ENCODE measurements at regions not wholly inside any gene's neighbourhood (a gene's known extent, or its start where the extent isn't known, plus 50 kb on each side); places are given as distances from the start of the nearest gene placed in this dataset.

DNA sequence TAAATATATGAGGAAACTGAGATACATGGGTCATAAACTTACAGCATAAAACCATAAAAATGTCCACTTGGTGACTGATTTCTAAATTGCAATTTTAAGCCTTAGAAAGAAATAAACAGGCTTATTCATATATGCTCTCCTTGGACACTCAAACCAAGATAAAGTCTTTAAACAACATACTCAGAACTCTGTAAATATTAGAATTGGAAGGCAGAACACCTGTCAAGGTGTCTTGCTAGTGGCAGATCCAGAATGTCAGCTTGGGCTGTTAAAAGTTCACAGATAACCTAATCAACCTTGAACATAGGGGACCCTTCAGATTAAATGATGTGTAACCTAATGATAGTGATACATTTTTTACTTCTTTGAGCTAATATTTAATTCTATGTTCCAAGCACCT, 208.1 kb upstream of the ARSJ start:
- no peaks in the 10 kb centered on the region for H3K9me3 ChIP-seq
- in situ Hi-C loops (cut with MboI; ENCODE audit: low pct_ligation_motif_present in 1 of 4, low pct_unique_long_range_greater_than_20kb in 1 of 4, low sequenced_read_pairs in 3 of 4), result loop anchor here in 1 of 4 donors (25.0 kb wide), 1 partner anchor 800 kb away; no protein-coding TSS in a partner anchor
- intact Hi-C loops (cut with DNase I; ENCODE audit: low total_unique reads), result no loop called here
- no peak overlapping the region for H3K4me3 ChIP-seq
- no peak for TF ChIP-seq EP300 (IDR thresholded peaks at IDR 0.05; ENCODE audit: low read depth)
- TF ChIP-seq, protein P1, sequence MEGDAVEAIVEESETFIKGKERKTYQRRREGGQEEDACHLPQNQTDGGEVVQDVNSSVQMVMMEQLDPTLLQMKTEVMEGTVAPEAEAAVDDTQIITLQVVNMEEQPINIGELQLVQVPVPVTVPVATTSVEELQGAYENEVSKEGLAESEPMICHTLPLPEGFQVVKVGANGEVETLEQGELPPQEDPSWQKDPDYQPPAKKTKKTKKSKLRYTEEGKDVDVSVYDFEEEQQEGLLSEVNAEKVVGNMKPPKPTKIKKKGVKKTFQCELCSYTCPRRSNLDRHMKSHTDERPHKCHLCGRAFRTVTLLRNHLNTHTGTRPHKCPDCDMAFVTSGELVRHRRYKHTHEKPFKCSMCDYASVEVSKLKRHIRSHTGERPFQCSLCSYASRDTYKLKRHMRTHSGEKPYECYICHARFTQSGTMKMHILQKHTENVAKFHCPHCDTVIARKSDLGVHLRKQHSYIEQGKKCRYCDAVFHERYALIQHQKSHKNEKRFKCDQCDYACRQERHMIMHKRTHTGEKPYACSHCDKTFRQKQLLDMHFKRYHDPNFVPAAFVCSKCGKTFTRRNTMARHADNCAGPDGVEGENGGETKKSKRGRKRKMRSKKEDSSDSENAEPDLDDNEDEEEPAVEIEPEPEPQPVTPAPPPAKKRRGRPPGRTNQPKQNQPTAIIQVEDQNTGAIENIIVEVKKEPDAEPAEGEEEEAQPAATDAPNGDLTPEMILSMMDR (IDR thresholded peaks at IDR 0.05), result no peak
- no peak for TF ChIP-seq POLR2A (IDR thresholded peaks at IDR 0.05)
- no peak for TF ChIP-seq POLR2AphosphoS5 (IDR thresholded peaks at IDR 0.05)
- no peaks in the 10 kb centered on the region for H3K4me1 ChIP-seq
- no peak for DNase-seq
- no peak overlapping the region for H3K27ac ChIP-seq
- no peaks in the 10 kb centered on the region for H3K27me3 ChIP-seq
- H3K36me3 ChIP-seq, result no peaks in the 10 kb centered on the region

DNA sequence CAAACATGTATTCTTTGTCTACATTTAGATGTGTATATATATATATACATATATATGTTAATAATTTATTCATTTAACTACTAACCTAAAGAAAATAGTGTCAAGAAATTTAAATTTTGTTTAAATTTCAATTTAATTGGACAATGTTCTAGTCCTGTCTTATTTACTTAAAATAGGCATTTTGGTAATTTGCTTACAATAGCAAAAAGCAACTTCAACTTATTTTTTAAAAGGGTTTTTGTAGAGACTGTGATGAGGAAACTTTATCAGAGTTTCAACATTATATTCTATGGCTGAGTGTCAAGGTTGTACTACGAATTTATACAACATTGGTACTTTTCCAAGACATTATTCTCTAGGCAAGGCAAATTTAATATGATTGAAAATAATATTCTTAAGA, 212.0 kb upstream of the ARSJ start:
- in situ Hi-C loops (cut with MboI; ENCODE audit: low pct_ligation_motif_present in 1 of 4, low pct_unique_long_range_greater_than_20kb in 1 of 4, low sequenced_read_pairs in 3 of 4) (loop anchor here in 1 of 4 donors (25.0 kb wide), 1 partner anchor 804 kb away; no protein-coding TSS in a partner anchor), intact Hi-C loops (cut with DNase I; ENCODE audit: low total_unique reads) (no loop called here)
- 31 to 36% methylated on average over 1 of the region's 1 CpG for WGBS, 2 donors (ENCODE audit: low coverage in 1 of 2)
- no peaks in the 10 kb centered on the region for H3K27me3 ChIP-seq
- no peak for DNase-seq
- no peaks in the 10 kb centered on the region for H3K9me3 ChIP-seq
- H3K27ac ChIP-seq, result no peak overlapping the region
- H3K36me3 ChIP-seq, result no peaks in the 10 kb centered on the region
- TF ChIP-seq POLR2A (IDR thresholded peaks at IDR 0.05) (no peak), POLR2AphosphoS5 (IDR thresholded peaks at IDR 0.05) (no peak), EP300 (IDR thresholded peaks at IDR 0.05; ENCODE audit: low read depth) (no peak)
- TF ChIP-seq, protein P1 (IDR thresholded peaks at IDR 0.05), result no peak
- H3K4me1 ChIP-seq, result no peaks in the 10 kb centered on the region
- H3K4me3 ChIP-seq, result no peak overlapping the region

DNA sequence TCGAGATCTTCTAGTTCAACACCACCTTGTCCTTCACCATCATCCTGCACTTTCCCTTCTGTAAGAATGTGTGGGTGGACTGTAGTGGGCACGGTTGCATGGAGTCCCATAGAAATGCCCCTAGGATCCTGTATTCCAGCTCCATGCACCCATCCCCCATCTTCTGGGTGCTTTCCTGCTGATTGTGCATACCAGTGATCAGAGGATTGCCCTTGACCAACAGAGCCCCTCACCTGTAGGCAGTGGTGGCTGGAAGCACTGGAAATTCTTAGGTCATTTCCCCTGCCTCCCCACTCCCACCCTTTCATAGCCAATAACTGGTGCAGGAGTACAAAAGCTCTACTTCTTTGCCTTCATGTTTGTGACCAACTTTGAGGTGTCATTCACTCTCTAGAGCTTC, 213.4 kb upstream of the ARSJ start:
- DNase-seq, result no peak
- intact Hi-C loops (cut with DNase I; ENCODE audit: low total_unique reads) (no loop called here), in situ Hi-C loops (cut with MboI; ENCODE audit: low pct_ligation_motif_present in 1 of 4, low pct_unique_long_range_greater_than_20kb in 1 of 4, low sequenced_read_pairs in 3 of 4) (loop anchor here in 1 of 4 donors (25.0 kb wide), 1 partner anchor 806 kb away; no protein-coding TSS in a partner anchor)
- TF ChIP-seq POLR2AphosphoS5 (IDR thresholded peaks at IDR 0.05), result no peak
- TF ChIP-seq, protein P1 (IDR thresholded peaks at IDR 0.05), result no peak
- no peak for TF ChIP-seq POLR2A (IDR thresholded peaks at IDR 0.05)
- TF ChIP-seq EP300 (IDR thresholded peaks at IDR 0.05; ENCODE audit: low read depth), result no peak
- H3K27ac ChIP-seq, result no peak overlapping the region
- no peaks in the 10 kb centered on the region for H3K36me3 ChIP-seq
- H3K9me3 ChIP-seq, result no peaks in the 10 kb centered on the region
- H3K4me1 ChIP-seq, result no peaks in the 10 kb centered on the region
- no peak overlapping the region for H3K4me3 ChIP-seq
- H3K27me3 ChIP-seq, result no peaks in the 10 kb centered on the region
- 90% methylated on average over 2 of the region's 2 CpGs for WGBS, 2 donors (ENCODE audit: low coverage in 1 of 2)

DNA sequence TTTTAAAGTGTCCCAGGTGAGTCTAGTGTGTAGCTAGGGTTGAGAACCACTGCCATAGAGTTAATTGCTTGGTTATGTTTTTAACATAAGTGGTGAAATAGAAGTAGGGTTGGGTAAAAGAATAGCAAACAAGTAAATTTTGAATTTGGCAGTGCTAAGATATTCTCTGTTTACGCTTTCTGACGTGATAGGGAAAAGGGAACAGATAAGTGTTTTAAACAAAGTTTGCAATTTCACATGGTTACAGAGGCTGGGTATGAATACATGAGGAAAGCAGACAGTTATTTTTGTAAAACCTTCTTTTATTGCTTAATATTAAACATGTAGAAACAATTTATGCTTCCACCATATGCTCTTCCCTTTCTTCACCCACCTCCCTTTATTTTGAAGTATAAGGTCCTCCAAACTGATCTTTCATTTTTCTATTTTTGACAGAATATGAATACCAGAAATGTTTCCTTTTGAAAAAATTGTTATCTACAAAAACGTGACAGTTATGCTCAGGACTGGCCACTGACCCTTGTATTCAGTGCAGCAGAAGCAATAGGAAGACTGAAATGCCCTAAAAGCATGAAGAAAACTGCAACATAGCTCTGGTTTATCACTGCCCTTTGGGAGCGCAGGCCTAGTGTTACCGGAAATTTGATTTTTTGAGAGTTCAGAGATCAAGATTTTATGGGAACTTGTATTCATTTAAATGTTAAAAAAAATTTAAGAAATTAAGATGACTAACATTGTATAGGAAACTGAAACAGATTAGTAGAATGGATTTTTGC, 214.4 kb upstream of the ARSJ start:
- no peak for TF ChIP-seq POLR2AphosphoS5 (IDR thresholded peaks at IDR 0.05)
- TF ChIP-seq EP300 (IDR thresholded peaks at IDR 0.05; ENCODE audit: low read depth), result no peak
- TF ChIP-seq, protein P1 (IDR thresholded peaks at IDR 0.05), result no peak
- no peak for TF ChIP-seq POLR2A (IDR thresholded peaks at IDR 0.05)
- in situ Hi-C loops (cut with MboI; ENCODE audit: low pct_ligation_motif_present in 1 of 4, low pct_unique_long_range_greater_than_20kb in 1 of 4, low sequenced_read_pairs in 3 of 4) (loop anchor here in 1 of 4 donors (25.0 kb wide), 1 partner anchor 807 kb away; no protein-coding TSS in a partner anchor), intact Hi-C loops (cut with DNase I; ENCODE audit: low total_unique reads) (no loop called here)
- Histone ChIP-seq H3K27me3 (no peaks in the 10 kb centered on the region), H3K36me3 (no peaks in the 10 kb centered on the region), H3K27ac (no peak overlapping the region), H3K4me1 (no peaks in the 10 kb centered on the region), H3K9me3 (no peaks in the 10 kb centered on the region), H3K4me3 (no peak overlapping the region)
- DNase-seq, result no peak
- 71 to 73% methylated on average over 5 of the region's 5 CpGs for WGBS, 2 donors (ENCODE audit: low coverage in 1 of 2)

Data from transverse colon (tissue), 4 donors.